Mucosa of stomach (tissue), 1 donor: ENCODE measurements at regions not wholly inside any gene's neighbourhood (a gene's known extent, or its start where the extent isn't known, plus 50 kb on each side); places are given as distances from the start of the nearest gene placed in this dataset.

ENCODE experiments used
- H3K27me3 ChIP-seq: one replicate; pipeline ENCODE4 v1.7.0; 2013; ENCODE audit warnings: mild to moderate bottlenecking, low read length; ENCODE audit not compliant: control insufficient read depth, insufficient read depth
- H3K36me3 ChIP-seq: one replicate; pipeline ENCODE4 v1.7.0; 2013; ENCODE audit warnings: low read length; ENCODE audit not compliant: control insufficient read depth, insufficient read depth
- H3K4me1 ChIP-seq: one replicate; pipeline ENCODE4 v1.7.0; 2013; ENCODE audit warnings: mild to moderate bottlenecking, low read length; ENCODE audit not compliant: control insufficient read depth, insufficient read depth
- H3K4me3 ChIP-seq: one replicate; pipeline ENCODE4 v1.7.0; 2013; ENCODE audit warnings: low read length
- H3K9ac ChIP-seq: one replicate; pipeline ENCODE4 v1.7.0; 2013; ENCODE audit warnings: mild to moderate bottlenecking, low read length, moderate library complexity
- H3K9me3 ChIP-seq: one replicate; pipeline ENCODE4 v1.7.0; 2013; ENCODE audit warnings: mild to moderate bottlenecking, low read length, moderate library complexity; ENCODE audit not compliant: control insufficient read depth
- donor health status: Pancreatic carcinoma.

DNA sequence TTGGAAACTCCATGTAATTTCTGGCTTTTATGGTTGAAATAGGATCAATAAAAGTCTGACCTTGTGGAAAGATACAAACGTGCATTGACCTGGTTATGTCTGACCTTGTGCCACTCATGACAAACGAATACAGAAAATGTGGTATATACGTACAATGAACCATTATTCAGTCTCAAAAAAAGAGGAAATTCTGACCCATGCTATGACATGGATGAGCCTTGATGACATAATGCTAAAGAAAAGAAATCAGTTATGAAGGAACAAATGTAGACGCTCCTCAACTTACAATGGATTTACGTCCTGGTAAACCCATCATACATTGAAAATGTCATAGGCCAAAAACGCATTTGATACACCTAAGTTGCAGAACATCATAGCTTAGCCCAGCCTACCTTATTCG, 309.7 kb upstream of the SULF2 start:
- no peaks in the 10 kb centered on the region for H3K27me3 ChIP-seq
- no peak overlapping the region for H3K4me3 ChIP-seq
- H3K4me1 ChIP-seq = no peaks in the 10 kb centered on the region
- no peaks in the 10 kb centered on the region for H3K9me3 ChIP-seq
- no peaks in the 10 kb centered on the region for H3K36me3 ChIP-seq
- no peak overlapping the region for H3K9ac ChIP-seq

DNA sequence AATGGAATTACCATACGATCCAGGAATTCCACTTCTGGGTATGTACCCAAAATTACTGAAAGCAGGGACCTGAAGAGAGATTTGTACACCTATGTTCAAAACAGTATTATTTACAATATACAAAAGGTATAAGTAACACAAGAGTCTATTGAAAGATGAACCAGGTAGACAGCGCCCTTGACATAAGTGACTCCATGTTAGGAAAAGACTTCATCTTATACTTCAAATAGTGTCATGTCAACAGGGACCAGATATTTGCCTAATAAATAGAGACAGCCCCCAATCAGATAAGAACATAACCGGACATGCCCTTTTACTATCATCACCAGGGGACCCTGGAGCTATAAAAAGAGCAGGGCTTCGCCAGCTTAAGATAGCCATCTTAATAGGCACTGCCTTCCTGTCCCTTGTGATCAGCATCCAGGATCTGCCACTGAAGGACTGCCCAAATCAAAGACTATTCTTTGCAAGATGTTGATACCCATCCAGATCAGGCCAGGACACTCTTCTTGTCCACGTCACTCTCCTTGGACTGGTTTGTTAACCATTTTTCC, 309.0 kb upstream of the SULF2 start:
- no peaks in the 10 kb centered on the region for H3K36me3 ChIP-seq
- H3K4me1 ChIP-seq = no peaks in the 10 kb centered on the region

DNA sequence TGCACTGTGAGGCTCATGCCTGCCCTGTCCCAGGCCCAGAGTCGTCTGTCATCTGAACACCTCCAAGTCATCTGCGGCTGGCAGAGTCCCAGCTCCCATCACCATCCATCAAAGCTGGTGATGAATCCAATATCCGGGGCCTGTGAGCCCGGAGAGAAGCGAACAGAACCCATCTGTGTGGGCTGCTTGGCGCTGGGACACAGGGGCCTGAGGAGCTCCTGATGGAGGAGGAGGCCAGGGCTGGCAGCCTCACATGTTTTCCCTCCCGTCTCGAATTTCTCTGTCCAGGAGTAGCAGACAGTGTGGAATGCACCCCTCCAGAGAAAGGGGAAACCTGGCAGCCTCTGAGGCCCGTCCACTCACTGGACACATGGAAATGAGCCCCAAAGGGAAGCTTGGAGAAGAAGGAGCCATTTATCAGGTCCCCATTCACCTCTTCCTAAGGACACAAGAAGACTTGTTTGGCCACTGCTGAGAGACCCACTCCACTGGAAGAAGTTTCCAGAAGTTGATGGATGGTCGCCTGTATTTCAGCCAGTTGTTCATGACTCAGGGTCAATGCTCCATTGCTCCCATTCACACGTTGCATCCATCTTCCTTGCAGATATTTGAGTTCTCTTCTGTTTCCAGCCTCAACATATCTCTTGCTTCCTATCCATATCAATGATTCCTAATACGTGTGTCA, 307.5 kb upstream of the SULF2 start:
- Histone ChIP-seq H3K9ac (no peak overlapping the region), H3K4me3 (no peak overlapping the region), H3K36me3 (no peaks in the 10 kb centered on the region), H3K4me1 (no peaks in the 10 kb centered on the region), H3K27me3 (no peaks in the 10 kb centered on the region), H3K9me3 (no peaks in the 10 kb centered on the region)

More for the DNA sequence above, 309.0 kb upstream of the SULF2 start:
- no peaks in the 10 kb centered on the region for H3K9me3 ChIP-seq
- no peaks in the 10 kb centered on the region for H3K27me3 ChIP-seq
- no peak overlapping the region for H3K9ac ChIP-seq
- no peak overlapping the region for H3K4me3 ChIP-seq

DNA sequence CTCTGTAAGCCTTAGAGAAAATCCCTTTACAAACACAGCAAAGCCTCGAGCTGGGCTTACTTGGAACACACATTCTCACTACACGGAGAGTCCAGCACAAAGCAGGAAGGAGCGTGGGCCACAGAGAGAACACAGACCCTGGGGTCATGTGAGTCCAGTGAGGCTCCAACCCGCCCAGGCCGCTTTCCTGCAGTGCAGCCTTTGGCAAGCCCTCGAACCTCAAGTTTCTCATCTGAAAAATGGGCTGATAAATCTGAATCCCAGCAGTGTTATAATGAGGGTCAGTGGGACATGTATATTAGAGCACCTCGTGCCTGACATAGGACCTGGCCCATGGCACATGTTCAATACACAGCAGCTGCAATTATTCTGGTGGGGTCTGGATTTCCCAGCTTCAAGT, 305.5 kb upstream of the SULF2 start:
- Histone ChIP-seq H3K9me3 (no peaks in the 10 kb centered on the region), H3K27me3 (no peaks in the 10 kb centered on the region)

DNA sequence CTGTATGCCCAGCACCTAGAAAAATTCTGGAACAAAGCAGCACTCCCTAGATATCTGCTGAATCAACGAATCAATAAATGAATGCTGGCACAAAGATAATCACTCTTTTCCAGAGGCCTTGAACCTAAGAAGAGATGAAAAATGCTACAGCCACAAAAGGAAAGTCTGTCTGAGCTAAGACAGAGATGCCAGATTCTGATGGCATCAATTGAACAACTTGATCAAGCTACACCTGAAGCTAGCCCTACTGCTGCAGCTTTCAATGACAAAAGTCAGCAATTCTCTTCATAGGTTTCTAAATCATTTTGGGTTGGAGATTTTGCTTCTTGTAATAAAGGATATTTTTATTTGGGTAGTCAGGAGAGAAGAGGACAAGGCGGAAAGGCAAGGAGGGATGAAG, 305.0 kb upstream of the SULF2 start:
- no peak overlapping the region for H3K9ac ChIP-seq
- H3K36me3 ChIP-seq = no peaks in the 10 kb centered on the region
- no peaks in the 10 kb centered on the region for H3K27me3 ChIP-seq
- H3K9me3 ChIP-seq = no peaks in the 10 kb centered on the region
- H3K4me3 ChIP-seq = no peak overlapping the region
- no peaks in the 10 kb centered on the region for H3K4me1 ChIP-seq

More for the DNA sequence above, 305.5 kb upstream of the SULF2 start:
- H3K4me3 ChIP-seq = no peak overlapping the region
- H3K9ac ChIP-seq = no peak overlapping the region
- no peaks in the 10 kb centered on the region for H3K36me3 ChIP-seq
- H3K4me1 ChIP-seq = no peaks in the 10 kb centered on the region

DNA sequence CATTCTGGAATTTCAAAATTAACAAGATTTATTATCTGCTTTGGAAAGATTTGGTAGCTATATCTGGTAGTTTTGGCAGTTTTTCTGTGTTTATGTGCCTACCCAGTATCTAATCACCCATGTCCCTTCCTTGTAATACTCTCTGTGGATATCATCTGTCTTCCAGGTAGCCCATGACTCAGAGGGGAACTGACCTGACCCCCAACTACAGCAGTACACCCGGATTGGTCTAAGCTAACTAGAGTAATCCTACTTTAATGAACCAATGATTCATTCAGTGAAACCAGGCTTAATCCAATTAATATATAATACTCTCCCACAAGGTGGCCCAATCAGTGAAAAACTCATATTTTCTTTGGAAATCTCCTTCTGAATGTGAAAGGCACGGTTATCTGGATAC, 295.3 kb upstream of the SULF2 start:
- Histone ChIP-seq H3K36me3 (no peaks in the 10 kb centered on the region), H3K9ac (no peak overlapping the region), H3K9me3 (no peaks in the 10 kb centered on the region), H3K4me1 (no peaks in the 10 kb centered on the region), H3K27me3 (no peaks in the 10 kb centered on the region), H3K4me3 (no peak overlapping the region)

DNA sequence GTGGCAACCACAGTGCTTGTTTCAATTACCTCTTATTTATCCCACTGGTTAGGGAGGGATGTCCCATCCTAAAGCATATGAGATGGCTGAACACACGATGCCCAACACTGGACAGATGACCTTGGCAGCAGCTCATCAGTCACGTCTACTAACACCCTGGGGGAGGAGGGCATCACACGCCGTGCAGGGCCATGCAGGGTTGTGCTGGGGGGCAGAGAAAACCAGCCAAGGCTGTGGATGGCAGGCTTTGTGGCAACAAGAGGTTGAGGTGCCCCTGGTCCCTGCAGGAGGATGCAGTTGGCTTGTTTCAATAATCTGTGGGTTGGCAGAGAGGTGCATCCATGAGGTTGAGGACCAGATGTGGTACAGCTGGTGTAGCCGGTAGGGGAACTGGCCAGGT, 293.7 kb upstream of the SULF2 start:
- no peak overlapping the region for H3K9ac ChIP-seq
- H3K4me1 ChIP-seq = no peaks in the 10 kb centered on the region
- no peaks in the 10 kb centered on the region for H3K36me3 ChIP-seq
- H3K9me3 ChIP-seq = no peaks in the 10 kb centered on the region
- H3K4me3 ChIP-seq = no peak overlapping the region
- H3K27me3 ChIP-seq = no peaks in the 10 kb centered on the region

DNA sequence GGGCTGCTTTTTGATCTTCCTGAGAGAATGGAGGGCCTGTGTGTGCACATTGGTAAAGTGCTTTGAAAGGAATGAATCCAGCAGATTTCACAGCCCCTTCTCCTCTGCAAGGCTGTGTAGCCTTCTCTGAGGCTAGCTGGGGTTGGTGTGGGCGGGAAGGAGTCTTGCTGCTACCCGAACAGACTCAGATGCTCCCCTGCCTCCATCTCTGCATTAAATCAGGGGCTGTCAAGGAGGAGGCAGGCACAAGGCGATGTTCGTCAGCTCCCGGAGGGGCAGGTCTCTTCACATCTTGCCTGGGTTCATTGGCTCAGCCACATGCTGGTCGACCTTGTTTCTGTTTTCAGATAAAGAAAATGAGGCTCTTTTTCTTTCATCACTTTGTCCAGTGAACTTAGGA, 291.5 kb upstream of the SULF2 start:
- H3K4me3 ChIP-seq = no peak overlapping the region
- H3K36me3 ChIP-seq = no peaks in the 10 kb centered on the region
- no peaks in the 10 kb centered on the region for H3K27me3 ChIP-seq
- H3K9me3 ChIP-seq = no peaks in the 10 kb centered on the region
- H3K9ac ChIP-seq = no peak overlapping the region
- H3K4me1 ChIP-seq = no peaks in the 10 kb centered on the region

DNA sequence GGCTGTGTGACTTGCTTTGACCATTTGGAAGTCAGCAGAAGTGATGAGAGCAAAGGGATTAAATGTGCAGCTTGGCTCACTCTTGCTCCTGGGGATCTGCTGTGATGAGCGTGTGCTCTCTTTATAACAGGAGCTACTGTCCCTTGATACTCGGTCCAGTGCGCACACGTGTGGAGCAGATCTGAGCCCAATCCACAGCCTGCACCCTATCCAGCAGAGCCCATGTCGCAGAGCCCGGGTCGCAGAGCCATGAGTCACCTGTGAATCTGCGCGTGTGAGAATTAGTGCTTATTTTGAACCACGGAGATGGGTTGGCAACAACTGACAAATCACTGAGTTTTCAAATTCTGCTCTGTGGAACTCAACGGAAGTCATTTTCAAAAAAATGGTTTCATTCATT, 291.0 kb upstream of the SULF2 start:
- Histone ChIP-seq H3K36me3 (no peaks in the 10 kb centered on the region), H3K4me3 (no peak overlapping the region), H3K27me3 (no peaks in the 10 kb centered on the region), H3K9ac (no peak overlapping the region), H3K9me3 (no peaks in the 10 kb centered on the region), H3K4me1 (no peaks in the 10 kb centered on the region)

DNA sequence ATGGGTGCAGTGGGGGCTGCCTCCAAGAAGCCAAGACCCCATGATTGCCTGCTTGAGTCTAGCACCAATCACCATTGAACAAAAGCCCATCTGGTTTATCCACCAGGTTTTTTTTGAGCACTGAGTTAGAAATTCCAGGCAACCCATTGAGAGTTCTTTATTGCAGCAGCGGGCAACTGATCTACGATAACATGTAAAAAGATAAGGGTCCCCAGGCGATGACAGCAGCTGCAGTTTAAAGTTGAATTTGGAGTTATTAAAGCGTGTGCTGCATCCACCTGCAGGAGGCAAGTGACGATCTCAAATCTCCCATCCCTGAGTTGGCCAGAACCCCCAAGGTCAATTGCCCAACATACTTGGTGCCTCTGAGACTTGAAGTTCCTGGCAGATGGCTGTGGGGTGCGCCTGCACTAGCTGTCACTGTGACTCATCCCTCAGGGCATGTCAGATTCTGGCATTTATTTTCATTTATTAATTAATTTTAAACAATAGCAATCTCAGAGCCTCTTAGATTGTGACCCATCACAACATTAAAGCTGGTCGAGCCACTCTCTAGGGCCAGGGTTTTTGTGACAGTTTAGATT, 290.4 kb upstream of the SULF2 start:
- H3K36me3 ChIP-seq = no peaks in the 10 kb centered on the region
- no peaks in the 10 kb centered on the region for H3K9me3 ChIP-seq
- H3K4me3 ChIP-seq = no peak overlapping the region

DNA sequence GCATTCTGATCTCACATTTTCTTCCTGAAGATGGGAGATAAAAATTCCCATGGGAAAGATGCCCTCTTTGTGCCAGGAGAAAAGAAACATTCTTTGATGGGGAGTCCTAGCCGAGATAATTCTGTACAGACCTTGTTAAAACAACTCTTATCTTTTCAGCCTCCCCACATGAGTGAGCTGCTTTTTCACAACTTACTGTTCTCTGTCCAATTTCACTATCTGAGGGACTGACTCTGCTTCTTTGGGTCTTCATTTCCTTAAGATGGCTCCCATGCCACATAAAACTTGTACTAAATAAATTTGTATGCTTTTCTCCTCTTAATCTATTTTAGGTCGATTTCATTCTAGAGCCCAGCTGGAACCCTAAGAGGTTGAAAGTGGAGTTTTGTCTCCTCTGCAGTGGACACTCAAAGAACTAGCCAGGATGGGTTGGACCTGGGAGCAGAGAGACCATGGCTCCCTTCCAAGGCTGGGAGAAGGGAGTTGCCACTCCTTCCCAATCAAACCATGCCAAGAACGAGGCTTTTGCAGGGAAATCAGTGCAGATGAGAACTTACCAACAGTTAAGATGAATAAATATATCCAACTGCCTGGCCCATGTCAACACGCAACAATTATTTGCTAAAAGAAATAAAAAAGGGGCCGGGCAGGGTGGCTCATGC, 285.8 kb upstream of the SULF2 start:
- Histone ChIP-seq H3K27me3 (no peaks in the 10 kb centered on the region), H3K4me3 (no peak overlapping the region), H3K9me3 (no peaks in the 10 kb centered on the region), H3K36me3 (no peaks in the 10 kb centered on the region), H3K9ac (no peak overlapping the region), H3K4me1 (no peaks in the 10 kb centered on the region)

More for the DNA sequence above, 290.4 kb upstream of the SULF2 start:
- Histone ChIP-seq H3K9ac (no peak overlapping the region), H3K27me3 (no peaks in the 10 kb centered on the region), H3K4me1 (no peaks in the 10 kb centered on the region)

DNA sequence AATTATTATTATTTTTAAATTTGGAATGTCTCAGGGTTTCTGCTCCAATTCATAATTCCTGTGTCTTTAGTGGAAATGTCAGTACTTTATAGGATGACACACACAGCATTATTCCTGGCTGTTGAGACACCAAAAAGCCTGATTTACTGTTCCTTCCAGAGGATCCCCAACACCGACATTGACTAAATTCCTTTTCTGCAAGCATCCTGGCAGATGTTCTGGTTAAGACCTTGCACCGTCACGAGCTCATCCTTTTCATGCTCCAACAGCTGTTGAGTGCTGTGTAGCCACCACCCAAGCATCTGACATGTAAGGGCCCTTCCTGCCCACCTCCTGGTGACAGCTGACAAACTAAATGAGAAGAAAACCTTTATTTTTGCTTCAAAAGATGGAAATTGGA, 284.3 kb upstream of the SULF2 start:
- Histone ChIP-seq H3K27me3 (no peaks in the 10 kb centered on the region), H3K4me1 (no peaks in the 10 kb centered on the region), H3K36me3 (no peaks in the 10 kb centered on the region), H3K4me3 (no peak overlapping the region), H3K9ac (no peak overlapping the region), H3K9me3 (no peaks in the 10 kb centered on the region)
